ENCODE measurements at regions not wholly inside any gene's neighbourhood (a gene's known extent, or its start where the extent isn't known, plus 50 kb on each side); places are given as distances from the start of the nearest gene placed in this dataset.

- no peaks in the 10 kb centered on the region for H3K9me3 ChIP-seq (ENCODE audit: low read length)
- no peaks in the 10 kb centered on the region for H3K4me1 ChIP-seq (ENCODE audit: insufficient read depth, low read length)
- peaks cover 0 to 6% of the 10 kb centered on the region in 2 experiments; a peak in 2 of 5 replicates for H3K27me3 ChIP-seq (ENCODE audit: control insufficient read depth in 1 of 2, insufficient read depth in 2 of 2, low read length in 2 of 2)
- ATAC-seq (no peak), FAIRE-seq (no peak), DNase-seq (ENCODE audit: low spot score) (no peak)
- no peak overlapping the region for H3K4me2 ChIP-seq (ENCODE audit: low read depth, low read length)
- BruUV-seq (replicated peaks) = no TSS peak
- POLR2A ChIA-PET = no interaction called here
- WGBS (ENCODE audit: low lambda C conversion rate) = 0% methylated on average over 3 of the region's 3 CpGs
- H3K27ac ChIP-seq (ENCODE audit: extremely low read length, insufficient read depth, low read length) = no peak overlapping the region
- H3K79me2 ChIP-seq (ENCODE audit: insufficient read depth, low read length) = no peaks in the 10 kb centered on the region
- no peak for TF ChIP-seq MBD4 (IDR thresholded peaks at IDR 0.05; ENCODE audit: borderline replicate concordance, low read length)
- no peak for TF ChIP-seq SP2 (CRISPR knock-in tag; IDR thresholded peaks at IDR 0.05)
- TF ChIP-seq ZNF83 (CRISPR knock-in tag; IDR thresholded peaks at IDR 0.05; ENCODE audit: borderline replicate concordance) = no peak
- TF ChIP-seq TOPORS (CRISPR knock-in tag; IDR thresholded peaks at IDR 0.05) = no peak
- no peak for TF ChIP-seq CREM (IDR thresholded peaks at IDR 0.05)
- TF ChIP-seq CREM (CRISPR knock-in tag; IDR thresholded peaks at IDR 0.05) = no peak
- TF ChIP-seq ARHGAP35 (CRISPR knock-in tag; IDR thresholded peaks at IDR 0.05; ENCODE audit: borderline replicate concordance) = no peak
- no peak for TF ChIP-seq SOX13 (IDR thresholded peaks at IDR 0.05)
- TF ChIP-seq SOX13 (CRISPR knock-in tag; conservative IDR thresholded peaks at IDR 0.05 in 1 of 2, IDR thresholded peaks at IDR 0.05 in 1 of 2) = no peak
- no peak for TF ChIP-seq DDIT3 (CRISPR knock-in tag; IDR thresholded peaks at IDR 0.05)
- TF ChIP-seq CHD2 (IDR thresholded peaks at IDR 0.05; ENCODE audit: low read depth, low read length) = no peak
- TF ChIP-seq THAP8 (CRISPR knock-in tag; IDR thresholded peaks at IDR 0.05; ENCODE audit: borderline replicate concordance) = no peak
- TF ChIP-seq KLF12 (CRISPR knock-in tag; IDR thresholded peaks at IDR 0.05; ENCODE audit: borderline replicate concordance) = no peak
- TF ChIP-seq, protein P1, sequence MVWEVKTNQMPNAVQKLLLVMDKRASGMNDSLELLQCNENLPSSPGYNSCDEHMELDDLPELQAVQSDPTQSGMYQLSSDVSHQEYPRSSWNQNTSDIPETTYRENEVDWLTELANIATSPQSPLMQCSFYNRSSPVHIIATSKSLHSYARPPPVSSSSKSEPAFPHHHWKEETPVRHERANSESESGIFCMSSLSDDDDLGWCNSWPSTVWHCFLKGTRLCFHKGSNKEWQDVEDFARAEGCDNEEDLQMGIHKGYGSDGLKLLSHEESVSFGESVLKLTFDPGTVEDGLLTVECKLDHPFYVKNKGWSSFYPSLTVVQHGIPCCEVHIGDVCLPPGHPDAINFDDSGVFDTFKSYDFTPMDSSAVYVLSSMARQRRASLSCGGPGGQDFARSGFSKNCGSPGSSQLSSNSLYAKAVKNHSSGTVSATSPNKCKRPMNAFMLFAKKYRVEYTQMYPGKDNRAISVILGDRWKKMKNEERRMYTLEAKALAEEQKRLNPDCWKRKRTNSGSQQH (CRISPR knock-in tag; IDR thresholded peaks at IDR 0.05; ENCODE audit: low read depth) = no peak
- no peak for TF ChIP-seq MXI1 (IDR thresholded peaks at IDR 0.05; ENCODE audit: borderline replicate concordance, low read depth, low read length)
- no peak for TF ChIP-seq HCFC1 (IDR thresholded peaks at IDR 0.05; ENCODE audit: low read depth, low read length)
- no peak for TF ChIP-seq HOXA5 (CRISPR knock-in tag; IDR thresholded peaks at IDR 0.05)
- no peak overlapping the region for H2AFZ ChIP-seq (ENCODE audit: low read length)
- intact Hi-C loops (cut with micrococcal nuclease; ENCODE audit: unreplicated experiment) (no loop called here), in situ Hi-C loops (cut with HindIII; ENCODE audit: extremely low pct_ligation_motif_present, low pct_unique_long_range_greater_than_20kb) (no loop called here)
- H3K4me3 ChIP-seq (replicated peaks in 1 of 3; ENCODE audit: insufficient read depth in 1 of 3, low read depth in 2 of 3, low read length in 3 of 3) = no peak overlapping the region
- H4K20me1 ChIP-seq (ENCODE audit: insufficient read depth, low read length) = no peaks in the 10 kb centered on the region
- CTCF ChIA-PET (ENCODE audit: low intra/inter-chr PET ratio, low total read pairs) = no interaction called here
- no peak overlapping the region for H3K9ac ChIP-seq (ENCODE audit: insufficient read depth, low read depth, low read length)
- H3K36me3 ChIP-seq (replicated peaks in 1 of 2; ENCODE audit: control insufficient read depth in 1 of 2, insufficient read depth in 2 of 2, low read length in 2 of 2) = no peaks in the 10 kb centered on the region
Observed at GRCh38 chr22:47718337-47718736, 955.9 kb downstream of the TBC1D22A start.

All from HepG2 (cell line).